Urinary bladder (tissue), 3 donors: ENCODE measurements at regions not wholly inside any gene's neighbourhood (a gene's known extent, or its start where the extent isn't known, plus 50 kb on each side); places are given as distances from the start of the nearest gene placed in this dataset.

Experiments
- DNase-seq: peaks from one replicate; pipeline ENCODE4 v3.0.0-alpha.2; 2015; ENCODE audit errors: extremely low spot score
- H3K27ac ChIP-seq: one replicate; pipeline ENCODE4 v1.5.1; 2013; ENCODE audit warnings: low read depth, mild to moderate bottlenecking, moderate library complexity
- H3K36me3 ChIP-seq: one replicate; pipeline ENCODE4 v1.6.1; 2013; ENCODE audit warnings: mild to moderate bottlenecking, moderate library complexity; ENCODE audit not compliant: insufficient read depth
- H3K4me1 ChIP-seq: one replicate; pipeline ENCODE4 v1.6.1; 2013; ENCODE audit warnings: mild to moderate bottlenecking, moderate library complexity; ENCODE audit not compliant: insufficient read depth
- H3K4me3 ChIP-seq: one replicate; pipeline ENCODE4 v1.5.1; 2013; ENCODE audit warnings: low read depth, low read length
- WGBS: extraction: QIAGEN DNeasy Blood & Tissue Kit; methylation state at CpG from one replicate; pipeline ENCODE4 v1.1.7; 2013; 5-methylcytosine and 5-hydroxymethylcytosine counted together
- donor health status: healthy with polysubstance abuse.
- donor health status: healthy.

- 92% methylated on average over 5 of the region's 5 CpGs for whole genome bisulfite sequencing
- Histone ChIP-seq H3K36me3 (no peaks in the 10 kb centered on the region), H3K4me1 (no peaks in the 10 kb centered on the region), H3K4me3 (no peak overlapping the region), H3K27ac (no peak overlapping the region)
- no peak for DNase-seq
Measured at GRCh38 chr9:95592931-95593330, 76.2 kb upstream of the PTCH1 start.

- no peak for DNase-seq
- no peaks in the 10 kb centered on the region for H3K36me3 ChIP-seq
- H3K27ac ChIP-seq = no peak overlapping the region
- WGBS = 80% methylated on average over 9 of the region's 9 CpGs
- H3K4me3 ChIP-seq = no peak overlapping the region
- no peaks in the 10 kb centered on the region for H3K4me1 ChIP-seq
Measured at GRCh38 chr9:95588724-95589588, 72.2 kb upstream of the PTCH1 start.

DNA sequence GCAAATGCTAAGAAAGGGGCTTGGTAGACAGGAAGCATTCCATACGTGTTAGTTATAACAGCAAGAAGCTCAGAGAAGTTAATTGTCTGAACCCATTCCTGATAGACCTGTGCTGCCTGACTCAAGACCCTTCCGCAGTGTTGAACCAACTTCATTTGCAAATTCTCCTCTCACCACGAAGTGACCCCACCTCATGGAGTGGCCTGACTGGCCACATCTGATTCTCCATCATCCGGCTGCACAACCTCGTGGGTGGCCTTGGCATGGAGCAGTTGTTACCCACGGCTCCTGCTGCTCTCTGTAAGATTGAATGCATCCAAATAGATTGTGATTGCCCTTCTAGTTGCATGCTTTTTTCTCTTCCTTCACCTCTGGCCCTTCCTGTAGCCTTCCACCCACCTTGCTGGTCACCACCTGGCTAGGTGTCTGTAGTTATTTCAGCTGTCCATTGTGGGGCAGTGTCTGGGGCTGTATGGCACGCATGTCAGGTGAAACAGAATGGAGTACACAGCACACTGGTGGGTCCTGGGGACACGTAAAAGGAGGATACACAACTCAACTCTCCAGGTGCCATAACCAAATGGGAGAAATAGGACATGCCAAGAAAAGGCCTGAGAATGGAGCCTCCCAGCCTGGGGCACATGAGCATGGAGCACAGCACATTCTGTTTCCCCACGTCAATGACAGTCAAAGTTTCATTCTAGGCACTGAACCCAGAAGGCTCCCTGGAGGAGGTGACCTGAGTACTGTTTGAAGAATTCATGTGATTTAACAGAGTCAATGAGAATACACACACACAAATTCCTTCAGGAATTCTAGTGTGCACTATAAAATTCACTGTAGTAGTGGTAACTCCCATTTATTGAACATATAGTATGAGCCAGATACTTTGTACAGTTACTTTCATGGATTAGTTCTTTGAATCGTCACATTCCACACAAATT is 70.5 kb upstream of the PTCH1 start:
- WGBS = 90% methylated on average over 10 of the region's 10 CpGs
- H3K27ac ChIP-seq = no peak overlapping the region
- H3K4me1 ChIP-seq = no peaks in the 10 kb centered on the region
- no peak overlapping the region for H3K4me3 ChIP-seq
- H3K36me3 ChIP-seq = no peaks in the 10 kb centered on the region
- no peak for DNase-seq

DNA sequence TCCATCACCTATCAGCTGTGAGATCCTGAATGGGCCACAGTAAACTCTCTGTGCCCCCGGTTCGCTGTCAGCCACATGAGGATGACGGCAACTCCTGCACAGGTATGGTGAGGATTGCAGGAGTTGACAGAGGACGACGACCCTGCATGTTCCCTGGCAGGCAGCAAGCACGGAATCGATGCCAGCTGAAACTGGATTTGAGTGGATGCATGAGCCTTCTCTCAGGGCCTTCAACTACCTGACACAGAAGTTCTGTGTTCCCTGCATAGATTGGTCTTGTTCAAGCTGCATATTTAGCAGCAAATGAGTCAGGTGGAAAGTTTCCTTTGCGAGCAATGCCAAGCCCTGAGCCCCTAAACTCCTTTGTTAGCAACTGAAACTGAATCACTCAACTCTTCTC is 69.6 kb upstream of the PTCH1 start:
- Histone ChIP-seq H3K27ac (no peak overlapping the region), H3K4me1 (no peaks in the 10 kb centered on the region), H3K4me3 (no peak overlapping the region), H3K36me3 (no peaks in the 10 kb centered on the region)
- no peak for DNase-seq
- 93% methylated on average over 8 of the region's 8 CpGs for WGBS

- Histone ChIP-seq H3K27ac (no peak overlapping the region), H3K4me1 (no peaks in the 10 kb centered on the region), H3K36me3 (no peaks in the 10 kb centered on the region), H3K4me3 (no peak overlapping the region)
- DNase-seq = no peak
- WGBS = 86% methylated on average over 11 of the region's 11 CpGs
Measured at GRCh38 chr9:95585824-95586223, 69.1 kb upstream of the PTCH1 start.

DNA sequence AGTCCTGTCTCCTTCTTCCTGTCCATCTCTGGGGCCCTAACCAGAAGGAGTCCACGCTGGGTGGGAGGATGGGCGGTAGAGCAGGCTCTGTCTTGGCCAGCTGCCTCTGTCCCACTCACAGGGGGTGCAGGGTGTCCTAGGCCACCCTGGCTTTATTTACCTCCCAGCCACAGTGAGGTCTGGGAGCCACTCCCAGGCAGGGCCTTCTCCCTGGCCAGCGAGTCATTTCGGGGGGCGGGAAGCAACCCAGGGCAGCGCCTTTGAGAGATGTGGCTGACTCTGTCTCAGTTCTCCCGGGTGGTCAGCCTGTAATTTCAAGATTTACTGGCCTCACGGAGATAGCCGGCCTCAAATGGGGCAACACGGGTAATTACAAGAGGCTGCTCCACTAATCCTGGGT is 67.4 kb upstream of the PTCH1 start:
- no peaks in the 10 kb centered on the region for H3K36me3 ChIP-seq
- no peak overlapping the region for H3K4me3 ChIP-seq
- no peak for DNase-seq
- H3K27ac ChIP-seq = no peak overlapping the region
- WGBS = 50% methylated on average over 10 of the region's 10 CpGs
- H3K4me1 ChIP-seq = no peaks in the 10 kb centered on the region

DNA sequence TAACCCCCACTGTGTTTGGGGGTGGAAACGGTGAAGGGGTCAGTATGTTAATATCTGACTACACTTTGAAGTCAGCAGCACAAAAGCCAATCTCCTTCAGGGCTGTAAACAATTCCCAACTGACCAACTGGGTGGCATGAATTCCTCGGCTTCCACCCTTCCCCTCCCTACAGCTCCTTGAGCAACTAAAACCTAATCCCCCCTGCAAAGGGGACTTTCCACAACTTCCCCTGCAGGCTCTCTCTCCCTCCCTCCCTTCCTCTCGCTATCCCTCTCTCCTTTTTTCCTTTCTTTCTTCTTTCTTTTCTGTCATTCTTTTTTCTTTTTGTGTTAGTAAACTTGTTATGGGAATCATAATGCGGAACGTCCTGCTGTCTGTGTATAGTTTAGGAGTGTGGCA is 65.1 kb upstream of the PTCH1 start:
- no peaks in the 10 kb centered on the region for H3K36me3 ChIP-seq
- H3K4me3 ChIP-seq = no peak overlapping the region
- 74% methylated on average over 5 of the region's 5 CpGs for WGBS
- H3K4me1 ChIP-seq = no peaks in the 10 kb centered on the region
- DNase-seq = no peak
- no peak overlapping the region for H3K27ac ChIP-seq

DNA sequence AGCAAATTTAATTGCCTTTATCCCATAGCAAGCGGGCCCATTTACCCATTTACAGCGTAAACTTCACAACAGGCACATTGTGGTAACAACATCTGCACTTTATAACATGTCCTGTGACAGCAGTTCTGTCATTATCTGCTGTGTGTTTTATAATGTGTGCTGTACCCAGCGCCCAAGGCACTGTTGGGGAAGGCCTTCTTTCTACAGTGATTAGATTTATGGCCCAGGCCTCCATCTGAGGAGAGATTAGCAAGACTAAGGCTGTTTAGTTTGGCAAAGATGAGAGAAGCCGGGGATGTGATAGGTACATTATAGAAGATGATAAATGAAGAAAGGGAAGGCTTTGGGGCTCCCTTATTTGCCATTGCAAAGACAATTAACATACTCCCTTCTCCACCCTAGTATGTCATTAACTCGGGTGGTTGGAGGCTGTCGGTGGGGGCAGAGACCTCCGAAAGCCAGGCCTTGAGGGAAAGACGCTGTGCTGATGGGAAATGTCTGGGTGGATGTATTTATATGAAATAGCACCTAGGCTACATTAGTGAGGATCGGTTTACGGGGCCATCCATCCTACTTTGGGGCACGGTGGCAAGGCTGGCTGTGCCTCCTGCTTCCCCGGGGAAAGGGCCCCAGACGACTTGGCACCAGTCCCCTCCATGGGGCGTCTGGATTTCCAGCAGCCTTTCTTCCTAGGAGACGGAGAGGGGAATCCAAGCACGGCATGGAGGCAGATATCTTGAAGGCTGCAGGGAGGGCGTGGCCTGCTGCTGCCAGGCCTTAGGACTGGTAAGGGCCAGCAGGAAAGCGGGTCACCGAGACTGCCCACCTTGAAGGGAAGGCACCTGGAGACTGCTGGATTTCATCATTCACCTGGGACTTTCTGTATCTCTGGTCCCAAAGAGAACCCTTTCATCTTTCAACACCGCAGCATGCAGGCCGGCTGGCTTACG is 64.3 kb upstream of the PTCH1 start:
- Histone ChIP-seq H3K4me1 (no peaks in the 10 kb centered on the region), H3K36me3 (no peaks in the 10 kb centered on the region), H3K27ac (no peak overlapping the region), H3K4me3 (no peak overlapping the region)
- WGBS = 62% methylated on average over 22 of the region's 22 CpGs
- DNase-seq = peak; percentile 61

GRCh38 chr9:95574866-95575553 is 58.2 kb upstream of the PTCH1 start:
- no peak overlapping the region for H3K27ac ChIP-seq
- H3K4me1 ChIP-seq = no peaks in the 10 kb centered on the region
- DNase-seq = no peak
- WGBS = 84% methylated on average over 14 of the region's 14 CpGs
- no peaks in the 10 kb centered on the region for H3K36me3 ChIP-seq
- H3K4me3 ChIP-seq = no peak overlapping the region

DNA sequence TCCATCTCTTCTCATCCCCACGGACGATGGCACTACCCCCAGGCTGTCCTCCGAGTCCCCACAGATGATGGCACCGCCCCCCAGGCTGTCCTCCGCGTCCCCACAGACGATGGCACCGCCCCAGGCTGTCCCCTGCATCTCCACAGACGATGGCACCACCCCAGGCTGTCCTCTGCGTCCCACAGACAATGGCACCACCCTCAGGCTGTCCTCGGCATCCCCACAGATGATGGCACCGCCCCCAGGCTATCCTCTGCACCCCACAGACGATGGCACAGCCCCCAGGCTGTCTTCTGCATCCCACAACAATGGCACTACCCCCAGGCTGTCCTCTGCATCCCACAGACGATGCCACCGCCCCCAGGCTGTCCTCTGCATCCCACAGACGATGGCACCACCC is 57.4 kb upstream of the PTCH1 start:
- no peaks in the 10 kb centered on the region for H3K36me3 ChIP-seq
- 80% methylated on average over 16 of the region's 16 CpGs for WGBS
- H3K4me3 ChIP-seq = no peak overlapping the region

DNA sequence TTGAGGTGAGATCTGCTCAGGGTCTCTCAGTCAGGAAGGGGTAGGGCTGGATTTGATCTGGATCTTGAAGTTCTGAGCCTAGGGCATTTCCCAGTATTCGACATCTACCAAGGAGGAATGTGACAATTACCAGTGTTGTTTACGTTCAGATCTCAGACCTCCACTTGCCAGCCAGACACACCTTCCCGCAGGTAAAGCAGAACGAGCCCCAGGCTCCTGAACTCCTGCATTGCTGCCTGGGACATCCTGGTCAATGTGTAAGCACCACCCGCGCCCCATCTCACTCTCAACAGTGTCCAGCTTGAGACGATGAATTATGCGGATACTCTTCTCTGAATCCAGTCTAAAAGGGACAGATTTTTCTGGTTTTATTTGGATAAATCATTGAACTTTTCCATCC is 56.7 kb upstream of the PTCH1 start:
- H3K27ac ChIP-seq = no peak overlapping the region
- H3K4me3 ChIP-seq = no peak overlapping the region
- no peak for DNase-seq
- no peaks in the 10 kb centered on the region for H3K4me1 ChIP-seq
- H3K36me3 ChIP-seq = no peaks in the 10 kb centered on the region
- 82% methylated on average over 8 of the region's 8 CpGs for WGBS

More for the DNA sequence above, 57.4 kb upstream of the PTCH1 start:
- H3K4me1 ChIP-seq = no peaks in the 10 kb centered on the region
- H3K27ac ChIP-seq = no peak overlapping the region
- DNase-seq = no peak

- no peak overlapping the region for H3K4me3 ChIP-seq
- no peaks in the 10 kb centered on the region for H3K36me3 ChIP-seq
- H3K4me1 ChIP-seq = no peaks in the 10 kb centered on the region
- no peak overlapping the region for H3K27ac ChIP-seq
- WGBS = 80% methylated on average over 25 of the region's 25 CpGs
- DNase-seq = no peak
Measured at GRCh38 chr9:95572381-95573151, 55.8 kb upstream of the PTCH1 start.
